RKO (cell line): ENCODE measurements at regions not wholly inside any gene's neighbourhood (a gene's known extent, or its start where the extent isn't known, plus 50 kb on each side); places are given as distances from the start of the nearest gene placed in this dataset.
"Not testable (repeated sequence)": the region's sequence is repeated elsewhere in the genome, so short reads cannot be mapped to it uniquely, and the experiment has no call there.

ENCODE experiments used
- DNase-seq: peaks from one replicate; pipeline ENCODE4 v3.0.0-alpha.2; 2016; ENCODE audit warnings: low spot score

GRCh38 chr14:97029800-97030199 is 232.6 kb downstream of the VRK1 start:
- no peak for DNase-seq

DNA sequence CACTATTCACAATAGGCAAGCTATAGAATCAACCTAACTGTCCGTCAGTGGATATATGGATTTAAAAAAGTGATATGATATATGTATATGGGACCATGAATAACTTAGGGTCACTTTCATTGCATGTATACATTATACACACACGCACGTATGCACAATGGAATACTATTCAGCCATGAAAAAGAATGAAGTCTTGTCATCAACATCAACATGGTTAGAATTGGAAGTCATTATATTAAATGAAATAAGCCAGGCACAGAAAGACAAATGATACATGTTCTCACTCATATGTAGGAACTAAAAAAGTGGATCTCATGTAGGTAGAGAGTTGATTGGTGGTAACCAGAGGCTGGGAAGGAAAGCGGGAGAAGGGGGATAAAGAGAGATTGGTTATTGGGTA is 234.3 kb downstream of the VRK1 start:
- no peak for DNase-seq

DNA sequence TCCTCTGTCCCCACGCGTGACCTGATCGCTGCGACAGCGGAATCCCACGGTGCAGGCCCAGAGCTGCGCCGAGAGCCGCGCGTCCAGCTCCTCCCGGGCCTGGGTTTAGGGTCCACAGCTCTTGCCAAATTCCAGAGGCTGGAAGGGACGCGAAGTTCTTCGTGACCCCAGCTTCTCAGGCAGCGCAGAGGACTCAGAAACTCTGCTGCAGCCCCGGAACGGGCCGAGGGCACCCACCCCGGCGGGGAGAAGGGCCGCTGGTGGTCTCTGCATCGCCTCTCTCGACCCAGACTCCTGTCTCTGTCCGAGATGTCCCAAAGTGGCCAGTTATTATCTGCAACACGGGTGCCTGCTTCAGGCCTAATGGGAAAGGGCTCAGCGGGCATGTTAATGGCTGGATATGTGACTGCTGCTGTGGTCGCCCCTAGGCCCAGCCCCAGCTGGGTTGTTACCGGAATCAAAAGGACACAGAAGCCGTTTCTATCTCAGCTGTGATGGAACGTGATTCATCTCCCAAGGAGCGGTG is 236.4 kb downstream of the VRK1 start:
- no peak for DNase-seq

GRCh38 chr14:97036086-97036852 is 239.1 kb downstream of the VRK1 start:
- no peak for DNase-seq

DNA sequence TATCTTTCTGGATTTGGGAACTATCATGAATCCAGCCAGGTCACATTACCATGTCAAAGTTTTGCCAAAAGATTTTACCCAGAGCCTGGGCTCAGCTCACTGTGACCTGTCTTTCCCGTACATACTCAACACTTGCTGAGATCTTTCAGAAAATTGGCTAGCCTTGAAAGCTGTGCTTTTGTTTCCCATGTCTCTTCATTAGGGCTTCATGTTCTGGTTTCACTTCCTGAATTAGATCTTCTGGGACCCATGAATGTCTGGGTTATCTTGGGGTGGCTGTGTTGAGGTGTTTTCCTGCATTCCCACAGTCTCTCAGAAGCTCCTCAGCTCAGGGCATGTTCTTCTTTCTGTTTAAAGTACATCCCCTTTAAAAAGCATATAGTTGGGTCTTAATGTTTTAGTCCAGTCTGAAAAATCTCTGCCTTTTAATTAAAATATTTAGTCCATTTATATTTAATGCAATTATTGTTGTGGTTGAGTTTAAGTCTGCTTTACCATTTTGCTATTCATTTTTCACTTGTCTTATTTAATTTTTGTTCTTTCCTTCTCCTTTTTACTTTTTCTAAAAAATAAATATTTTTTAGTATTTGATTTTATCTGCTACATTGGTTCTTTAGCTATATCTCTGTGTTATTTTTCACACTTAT is 242.7 kb downstream of the VRK1 start:
- no peak for DNase-seq

GRCh38 chr14:97046967-97047366 is 249.8 kb downstream of the VRK1 start:
- DNase-seq: no peak

GRCh38 chr14:97052001-97052400 is 254.8 kb downstream of the VRK1 start:
- no peak for DNase-seq

GRCh38 chr14:97053941-97054340 is 256.8 kb downstream of the VRK1 start:
- no peak for DNase-seq

- no peak for DNase-seq
Observed at GRCh38 chr14:97055355-97055754, 258.2 kb downstream of the VRK1 start.

GRCh38 chr14:97056086-97056485 is 258.9 kb downstream of the VRK1 start:
- DNase-seq: no peak

GRCh38 chr14:97057238-97058073 is 260.3 kb downstream of the VRK1 start:
- no peak for DNase-seq

- DNase-seq: no peak
Observed at GRCh38 chr14:97058074-97058467, 260.9 kb downstream of the VRK1 start.

DNA sequence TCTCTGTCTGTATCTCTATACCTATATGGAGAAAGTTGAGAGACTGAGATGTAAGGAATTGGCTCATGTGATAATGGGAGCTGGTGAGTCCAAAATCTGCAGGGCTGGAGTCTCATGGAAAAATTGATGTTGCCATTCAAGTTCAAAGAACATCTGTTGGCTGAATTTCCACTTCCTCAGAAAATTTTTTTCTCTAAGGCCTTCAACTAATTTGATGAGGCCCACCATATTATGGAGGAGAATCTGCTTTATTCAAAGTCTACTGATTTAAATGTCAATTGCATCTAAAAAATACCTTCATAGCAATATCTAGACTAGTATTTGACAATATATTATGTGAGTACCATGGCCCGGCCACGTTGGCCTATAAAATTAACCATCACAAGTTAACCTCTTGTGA is 261.4 kb downstream of the VRK1 start:
- no peak for DNase-seq

DNA sequence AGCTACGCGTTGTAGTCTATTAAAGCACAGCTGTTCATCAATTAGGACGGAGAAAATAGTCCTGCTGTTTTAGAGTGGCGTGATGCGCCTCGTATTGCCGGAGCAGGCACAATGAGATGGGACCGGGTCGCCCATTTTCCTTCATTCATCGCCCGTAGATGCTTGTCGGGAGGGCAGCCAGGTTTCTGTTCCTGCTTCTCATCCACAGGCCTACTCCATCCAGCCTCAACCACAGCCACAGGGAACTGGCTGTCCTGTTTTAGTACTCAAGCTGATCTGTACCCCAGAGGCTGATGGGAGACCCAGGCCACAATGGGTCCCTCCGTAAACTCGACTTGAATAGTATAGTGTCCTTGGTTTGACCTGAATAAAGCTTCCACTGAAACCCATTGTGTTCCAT is 264.0 kb downstream of the VRK1 start:
- DNase-seq: no peak

GRCh38 chr14:97061714-97062113 is 264.5 kb downstream of the VRK1 start:
- DNase-seq: no peak

- no peak for DNase-seq
Observed at GRCh38 chr14:97065305-97066067, 268.3 kb downstream of the VRK1 start.

DNA sequence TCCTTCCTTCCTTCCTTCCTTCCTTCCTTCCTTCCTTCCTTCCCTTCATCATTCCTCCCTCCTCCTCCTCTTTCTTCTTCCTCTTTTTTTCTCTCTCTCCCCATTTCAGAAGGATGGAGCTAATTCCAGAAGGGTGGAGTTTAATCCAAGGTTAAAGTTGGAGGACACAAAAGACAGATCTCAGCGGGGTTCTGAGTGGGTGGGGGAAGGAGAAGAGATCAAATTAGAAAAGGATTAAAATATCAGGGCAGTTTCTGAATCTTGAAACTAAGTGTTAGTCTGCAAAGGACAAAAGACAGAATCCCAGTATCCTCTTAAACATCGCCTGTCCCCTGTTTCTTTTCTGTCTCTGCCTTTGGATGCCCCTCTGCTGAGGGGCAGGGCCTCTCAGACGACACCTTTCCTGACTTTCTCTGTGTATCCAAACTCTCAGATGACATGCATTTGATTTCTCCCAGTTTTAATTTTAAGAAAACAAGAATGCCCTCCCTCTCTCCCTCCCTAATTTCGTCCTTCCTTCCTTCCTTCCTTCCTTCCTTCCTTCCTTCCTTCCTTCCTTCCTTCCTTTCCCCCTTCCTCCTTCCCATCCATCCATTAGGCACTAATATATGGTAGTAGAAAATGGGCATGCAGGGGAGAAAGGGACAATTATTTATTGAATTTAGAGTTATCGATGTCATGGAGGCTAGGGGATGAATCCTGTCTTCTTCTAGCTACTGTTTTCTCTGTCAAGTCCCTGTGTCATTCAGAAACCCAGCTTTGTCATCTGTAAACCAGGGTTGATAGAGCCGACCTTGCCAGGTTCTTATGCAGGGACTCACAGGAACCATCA is 269.1 kb downstream of the VRK1 start:
- no peak for DNase-seq

GRCh38 chr14:97068293-97068692 is 271.1 kb downstream of the VRK1 start:
- DNase-seq: not testable (repeated sequence)

GRCh38 chr14:97070259-97070658 is 273.1 kb downstream of the VRK1 start:
- no peak for DNase-seq

DNA sequence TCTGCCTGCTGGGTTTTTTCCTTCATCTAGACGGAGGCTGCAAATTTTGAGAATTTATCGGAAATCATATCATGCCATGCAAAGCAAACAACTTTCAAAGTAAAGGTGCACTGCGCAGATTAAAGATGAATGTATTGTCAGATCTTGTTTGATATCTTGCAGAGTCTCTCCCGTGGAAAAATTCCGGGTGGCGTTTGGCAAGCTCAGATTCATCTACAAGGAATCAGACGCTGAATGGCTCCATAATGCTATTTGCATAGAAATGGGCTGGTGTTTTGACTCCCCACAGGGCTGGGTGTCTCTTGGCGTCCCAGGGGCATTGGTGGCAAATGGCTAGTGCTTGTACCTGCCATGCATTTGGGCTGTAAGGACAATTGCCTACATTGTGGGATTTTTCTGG is 274.0 kb downstream of the VRK1 start:
- no peak for DNase-seq

GRCh38 chr14:97073622-97074021 is 276.4 kb downstream of the VRK1 start:
- no peak for DNase-seq
